Stimulated activated CD8-positive, alpha-beta memory T cell treated with anti-CD3 and anti-CD28 coated beads, Interleukin-2, amount 100 ng/mL, for 1 hour (primary cell): ENCODE measurements at regions not wholly inside any gene's neighbourhood (a gene's known extent, or its start where the extent isn't known, plus 50 kb on each side); places are given as distances from the start of the nearest gene placed in this dataset.

ENCODE experiments used
- DNase-seq, 2 donors: peaks; one replicate each; pipeline ENCODE4 v3.0.0-alpha.2; 2020; ENCODE audit warnings: low read depth in 2 of 2

- DNase-seq: no peak
Observed at GRCh38 chr14:71287567-71287966, 380.3 kb downstream of the PCNX1 start.

GRCh38 chr14:71289536-71289935 lies 382.3 kb downstream of the PCNX1 start:
- DNase-seq: no peak

GRCh38 chr14:71290301-71290700 lies 383.0 kb downstream of the PCNX1 start:
- DNase-seq: no peak

- no peak for DNase-seq
Observed at GRCh38 chr14:71290960-71291466, 383.8 kb downstream of the PCNX1 start.

- no peak for DNase-seq
Observed at GRCh38 chr14:71296184-71296583, 388.9 kb downstream of the PCNX1 start.

GRCh38 chr14:71300566-71301330 lies 393.5 kb downstream of the PCNX1 start:
- DNase-seq: no peak

- DNase-seq: no peak
Observed at GRCh38 chr14:71301611-71302010, 394.4 kb downstream of the PCNX1 start.

GRCh38 chr14:71304690-71305089 lies 397.4 kb downstream of the PCNX1 start:
- no peak for DNase-seq

GRCh38 chr14:71308671-71309070 lies 401.4 kb downstream of the PCNX1 start:
- DNase-seq: no peak

- no peak for DNase-seq
Observed at GRCh38 chr14:71309756-71310155, 402.5 kb downstream of the PCNX1 start.

- no peak for DNase-seq
Observed at GRCh38 chr14:71311061-71311460, 403.8 kb downstream of the PCNX1 start.

GRCh38 chr14:71314717-71315116 lies 407.5 kb downstream of the PCNX1 start:
- no peak for DNase-seq

- no peak for DNase-seq
Observed at GRCh38 chr14:71317385-71318096, 410.3 kb downstream of the PCNX1 start.

- no peak for DNase-seq
Observed at GRCh38 chr14:71318097-71318459, 410.8 kb downstream of the PCNX1 start.

GRCh38 chr14:71319666-71320065 lies 412.4 kb downstream of the PCNX1 start:
- no peak for DNase-seq

- peak; percentile 94 to 97 for DNase-seq
Observed at GRCh38 chr14:71320107-71320733, 413.0 kb downstream of the PCNX1 start, which contains the start of gene SIPA1L1. Gene SIPA1L1, plus strand, starts transcription at chr14:71320476.

- DNase-seq: peak; percentile 12 to 41
Observed at GRCh38 chr14:71320734-71321573, 413.7 kb downstream of the PCNX1 start.

- DNase-seq: no peak
Observed at GRCh38 chr14:71321574-71322315, 414.5 kb downstream of the PCNX1 start.

GRCh38 chr14:71322655-71323250 lies 415.5 kb downstream of the PCNX1 start:
- DNase-seq: no peak

GRCh38 chr14:71324767-71325272 lies 417.6 kb downstream of the PCNX1 start:
- peak in 1 of 2 donors; percentile 8 for DNase-seq
